ENCODE measurements at regions not wholly inside any gene's neighbourhood (a gene's known extent, or its start where the extent isn't known, plus 50 kb on each side); places are given as distances from the start of the nearest gene placed in this dataset.

DNA sequence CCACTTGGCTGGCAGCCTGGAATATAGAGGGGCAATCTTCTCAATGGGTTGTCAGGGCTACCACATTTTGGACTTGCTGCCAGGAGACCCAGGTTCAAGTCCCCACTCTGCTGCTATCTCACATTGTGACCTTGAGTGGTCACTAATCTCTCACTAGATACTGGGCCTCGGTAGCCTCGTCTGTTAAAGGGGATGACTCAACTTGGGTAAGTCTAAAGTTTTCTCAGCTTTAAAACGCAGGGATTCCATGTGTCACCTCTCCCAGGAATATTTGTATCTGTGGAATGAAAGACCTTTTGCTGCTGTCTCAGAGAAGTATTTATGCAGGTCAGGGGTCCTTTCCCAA lies 86.3 kb downstream of the SEMA4F start:
- no peak for TF ChIP-seq ZNF232 (CRISPR knock-in tag; IDR thresholded peaks at IDR 0.05)
- TF ChIP-seq, protein P1, sequence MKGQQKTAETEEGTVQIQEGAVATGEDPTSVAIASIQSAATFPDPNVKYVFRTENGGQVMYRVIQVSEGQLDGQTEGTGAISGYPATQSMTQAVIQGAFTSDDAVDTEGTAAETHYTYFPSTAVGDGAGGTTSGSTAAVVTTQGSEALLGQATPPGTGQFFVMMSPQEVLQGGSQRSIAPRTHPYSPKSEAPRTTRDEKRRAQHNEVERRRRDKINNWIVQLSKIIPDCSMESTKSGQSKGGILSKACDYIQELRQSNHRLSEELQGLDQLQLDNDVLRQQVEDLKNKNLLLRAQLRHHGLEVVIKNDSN (CRISPR knock-in tag; IDR thresholded peaks at IDR 0.05) = no peak
- TF ChIP-seq, protein P2, sequence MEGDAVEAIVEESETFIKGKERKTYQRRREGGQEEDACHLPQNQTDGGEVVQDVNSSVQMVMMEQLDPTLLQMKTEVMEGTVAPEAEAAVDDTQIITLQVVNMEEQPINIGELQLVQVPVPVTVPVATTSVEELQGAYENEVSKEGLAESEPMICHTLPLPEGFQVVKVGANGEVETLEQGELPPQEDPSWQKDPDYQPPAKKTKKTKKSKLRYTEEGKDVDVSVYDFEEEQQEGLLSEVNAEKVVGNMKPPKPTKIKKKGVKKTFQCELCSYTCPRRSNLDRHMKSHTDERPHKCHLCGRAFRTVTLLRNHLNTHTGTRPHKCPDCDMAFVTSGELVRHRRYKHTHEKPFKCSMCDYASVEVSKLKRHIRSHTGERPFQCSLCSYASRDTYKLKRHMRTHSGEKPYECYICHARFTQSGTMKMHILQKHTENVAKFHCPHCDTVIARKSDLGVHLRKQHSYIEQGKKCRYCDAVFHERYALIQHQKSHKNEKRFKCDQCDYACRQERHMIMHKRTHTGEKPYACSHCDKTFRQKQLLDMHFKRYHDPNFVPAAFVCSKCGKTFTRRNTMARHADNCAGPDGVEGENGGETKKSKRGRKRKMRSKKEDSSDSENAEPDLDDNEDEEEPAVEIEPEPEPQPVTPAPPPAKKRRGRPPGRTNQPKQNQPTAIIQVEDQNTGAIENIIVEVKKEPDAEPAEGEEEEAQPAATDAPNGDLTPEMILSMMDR (IDR thresholded peaks at IDR 0.05) = no peak
- no peak for TF ChIP-seq ZNF263 (CRISPR knock-in tag; IDR thresholded peaks at IDR 0.05; ENCODE audit: low read depth)
- TF ChIP-seq PRDM15 (CRISPR knock-in tag; IDR thresholded peaks at IDR 0.05) = no peak
- no peak for TF ChIP-seq NR1H2 (CRISPR knock-in tag; IDR thresholded peaks at IDR 0.05)
- no peak for TF ChIP-seq CREB1 (CRISPR knock-in tag; IDR thresholded peaks at IDR 0.05)
- TF ChIP-seq, protein P3, sequence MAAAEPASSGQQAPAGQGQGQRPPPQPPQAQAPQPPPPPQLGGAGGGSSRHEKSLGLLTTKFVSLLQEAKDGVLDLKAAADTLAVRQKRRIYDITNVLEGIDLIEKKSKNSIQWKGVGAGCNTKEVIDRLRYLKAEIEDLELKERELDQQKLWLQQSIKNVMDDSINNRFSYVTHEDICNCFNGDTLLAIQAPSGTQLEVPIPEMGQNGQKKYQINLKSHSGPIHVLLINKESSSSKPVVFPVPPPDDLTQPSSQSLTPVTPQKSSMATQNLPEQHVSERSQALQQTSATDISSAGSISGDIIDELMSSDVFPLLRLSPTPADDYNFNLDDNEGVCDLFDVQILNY (CRISPR knock-in tag; IDR thresholded peaks at IDR 0.05) = no peak
- no peak for TF ChIP-seq GABPB1 (CRISPR knock-in tag; IDR thresholded peaks at IDR 0.05)
- no peak for TF ChIP-seq CREM (CRISPR knock-in tag; IDR thresholded peaks at IDR 0.05)
- TF ChIP-seq MAX (CRISPR knock-in tag; IDR thresholded peaks at IDR 0.05) = no peak
- no peak for TF ChIP-seq ATF2 (CRISPR knock-in tag; IDR thresholded peaks at IDR 0.05; ENCODE audit: borderline replicate concordance, low read depth)
- TF ChIP-seq, protein P4, sequence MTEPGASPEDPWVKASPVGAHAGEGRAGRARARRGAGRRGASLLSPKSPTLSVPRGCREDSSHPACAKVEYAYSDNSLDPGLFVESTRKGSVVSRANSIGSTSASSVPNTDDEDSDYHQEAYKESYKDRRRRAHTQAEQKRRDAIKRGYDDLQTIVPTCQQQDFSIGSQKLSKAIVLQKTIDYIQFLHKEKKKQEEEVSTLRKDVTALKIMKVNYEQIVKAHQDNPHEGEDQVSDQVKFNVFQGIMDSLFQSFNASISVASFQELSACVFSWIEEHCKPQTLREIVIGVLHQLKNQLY (CRISPR knock-in tag; IDR thresholded peaks at IDR 0.05) = no peak
- TF ChIP-seq NFYB (CRISPR knock-in tag; conservative IDR thresholded peaks at IDR 0.05; ENCODE audit: low read depth) = no peak
